DMS153 (cell line): ENCODE measurements at regions not wholly inside any gene's neighbourhood (a gene's known extent, or its start where the extent isn't known, plus 50 kb on each side); places are given as distances from the start of the nearest gene placed in this dataset.
"Not testable (repeated sequence)": the region's sequence is repeated elsewhere in the genome, so short reads cannot be mapped to it uniquely, and the experiment has no call there.

ENCODE experiments used
- DNase-seq: peaks from one replicate; lab custom pipeline; 2025; lab: John Stamatoyannopoulos, UW

GRCh38 chr12:131363393-131363792 lies 347.5 kb upstream of the SFSWAP start:
- DNase-seq, result no peak

GRCh38 chr12:131363841-131364495 lies 346.9 kb upstream of the SFSWAP start:
- no peak for DNase-seq

DNA sequence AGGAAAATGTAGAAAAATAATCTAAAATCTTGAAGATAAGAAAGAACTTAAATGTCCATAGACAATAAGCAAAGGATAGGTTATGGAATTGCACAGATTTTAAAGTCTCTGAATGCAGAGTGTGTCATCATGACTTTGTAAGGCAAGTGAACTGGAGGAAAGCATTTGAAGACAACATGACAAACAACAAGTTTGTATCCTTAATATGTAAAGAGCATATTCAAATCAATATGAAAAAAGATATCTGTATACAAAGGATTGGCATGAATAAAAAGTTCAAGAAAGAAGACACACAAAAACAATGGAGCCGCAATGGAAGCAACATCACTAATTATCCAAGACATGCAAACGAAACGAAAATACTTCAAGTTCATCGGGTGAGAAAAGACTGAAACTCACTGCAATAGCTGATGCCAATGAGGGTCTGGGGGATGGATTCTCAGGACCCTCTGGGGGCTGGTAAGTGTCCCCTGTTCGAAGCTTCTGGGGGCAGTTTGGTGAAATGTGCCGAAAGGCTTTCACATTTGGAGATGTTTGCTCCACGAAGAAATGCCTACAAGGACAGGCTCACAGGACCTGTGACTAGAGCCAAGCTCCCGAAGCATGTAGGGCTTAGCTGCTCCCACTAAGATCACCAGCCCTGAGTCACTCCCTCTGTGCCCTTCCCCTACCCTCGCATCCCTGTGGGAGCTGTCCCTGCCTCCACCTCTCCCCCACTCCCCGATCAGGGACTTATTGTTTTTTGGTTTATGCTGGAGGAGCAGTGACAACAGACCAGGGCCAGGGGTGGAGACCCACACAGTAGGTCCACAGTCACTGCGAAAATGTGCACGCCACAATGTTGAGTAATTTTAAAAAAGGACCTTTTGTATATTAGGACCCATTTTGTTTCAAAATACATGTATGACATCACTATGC lies 345.7 kb upstream of the SFSWAP start:
- no peak for DNase-seq

DNA sequence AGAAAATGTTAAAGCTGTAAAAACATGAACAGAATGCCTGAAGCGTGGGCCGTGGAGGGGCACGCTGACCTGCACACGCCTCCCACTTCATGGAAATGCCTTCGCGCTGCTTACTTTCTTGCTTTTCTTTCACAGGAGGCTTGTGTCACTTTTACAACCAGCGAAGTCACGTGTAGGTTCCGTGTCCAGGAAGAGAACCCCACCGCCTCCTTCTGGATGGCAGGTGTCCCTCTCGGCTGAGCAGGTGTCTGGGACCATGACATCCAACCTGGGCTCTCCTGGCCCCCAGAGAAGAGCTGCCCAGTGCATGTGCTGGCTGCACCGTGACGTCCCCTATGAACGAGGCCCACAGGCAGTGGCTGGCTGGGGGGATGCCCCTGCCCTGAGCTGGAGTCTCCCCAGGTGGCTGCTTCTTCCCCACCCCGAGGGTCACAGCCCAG lies 345.0 kb upstream of the SFSWAP start:
- DNase-seq, result no peak

GRCh38 chr12:131366261-131366871 lies 344.5 kb upstream of the SFSWAP start:
- DNase-seq, result no peak

DNA sequence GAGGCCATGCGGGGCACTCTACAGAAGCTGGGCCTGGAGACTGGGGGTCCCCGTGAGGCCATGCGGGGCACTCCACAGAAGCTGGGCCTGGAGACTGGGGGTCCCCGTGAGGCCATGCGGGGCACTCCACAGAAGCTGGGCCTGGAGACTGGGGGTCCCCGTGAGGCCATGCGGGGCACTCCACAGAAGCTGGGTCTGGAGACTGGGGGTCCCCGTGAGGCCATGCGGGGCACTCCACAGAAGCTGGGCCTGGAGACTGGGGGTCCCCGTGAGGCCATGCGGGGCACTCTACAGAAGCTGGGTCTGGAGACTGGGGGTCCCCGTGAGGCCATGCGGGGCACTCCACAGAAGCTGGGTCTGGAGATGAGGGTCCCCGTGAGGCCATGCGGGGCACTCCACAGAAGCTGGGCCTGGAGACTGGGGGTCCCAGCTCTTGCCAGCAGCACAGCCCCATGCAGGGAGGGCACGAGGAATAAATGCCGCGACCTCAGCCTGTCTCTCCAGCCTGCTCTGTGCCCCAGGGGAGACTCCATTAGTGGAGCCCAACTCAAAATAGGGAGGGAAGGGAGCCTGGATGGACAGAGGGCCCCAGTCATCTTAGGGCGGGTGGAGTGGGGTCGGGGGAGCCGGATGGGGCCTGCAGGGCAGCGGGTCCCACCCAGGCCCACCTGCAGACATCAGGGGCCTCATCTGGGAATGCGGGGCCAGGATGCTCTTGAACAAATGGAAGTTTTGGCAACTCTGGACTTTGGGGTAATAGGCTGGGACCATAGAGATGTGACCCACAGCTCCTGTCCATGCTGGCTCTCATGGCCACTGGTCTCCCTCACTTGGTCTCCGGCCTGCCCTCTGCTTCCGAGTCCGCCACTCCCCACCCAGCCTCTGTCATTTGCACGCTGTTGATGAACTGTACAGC lies 343.6 kb upstream of the SFSWAP start:
- not testable (repeated sequence) for DNase-seq

DNA sequence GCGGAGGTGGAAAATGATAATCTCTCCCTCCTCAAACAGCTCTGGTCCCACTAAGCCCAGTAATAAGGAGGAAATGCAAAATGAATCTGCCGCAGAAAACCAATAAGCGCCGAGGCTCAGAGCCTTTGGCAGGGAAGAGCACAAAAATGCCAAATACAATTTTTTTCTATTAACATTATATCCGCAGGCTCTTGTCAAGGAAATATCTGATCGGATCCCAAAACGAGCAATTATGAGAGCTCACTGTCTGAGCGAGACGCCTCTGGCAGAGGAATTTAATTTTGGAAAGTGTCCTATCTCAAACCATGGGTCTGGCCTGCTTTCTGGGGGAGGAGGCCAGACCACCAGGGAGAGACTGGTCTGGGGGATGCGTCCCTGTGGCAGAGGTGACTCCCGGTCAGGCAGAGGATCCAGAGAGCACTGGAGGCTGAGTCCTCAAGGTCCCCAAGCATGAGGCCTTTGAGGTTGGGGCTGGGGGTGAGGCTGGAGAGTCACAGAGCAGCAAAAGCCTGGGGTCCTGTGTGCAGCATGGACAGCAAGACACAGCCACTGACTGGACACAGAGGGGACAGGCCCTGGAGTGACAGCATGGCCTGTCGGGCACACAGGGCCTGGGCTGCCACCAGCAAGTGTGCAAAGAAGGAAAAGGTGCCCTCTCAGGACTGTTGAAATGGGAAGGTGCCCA lies 342.8 kb upstream of the SFSWAP start:
- no peak for DNase-seq

DNA sequence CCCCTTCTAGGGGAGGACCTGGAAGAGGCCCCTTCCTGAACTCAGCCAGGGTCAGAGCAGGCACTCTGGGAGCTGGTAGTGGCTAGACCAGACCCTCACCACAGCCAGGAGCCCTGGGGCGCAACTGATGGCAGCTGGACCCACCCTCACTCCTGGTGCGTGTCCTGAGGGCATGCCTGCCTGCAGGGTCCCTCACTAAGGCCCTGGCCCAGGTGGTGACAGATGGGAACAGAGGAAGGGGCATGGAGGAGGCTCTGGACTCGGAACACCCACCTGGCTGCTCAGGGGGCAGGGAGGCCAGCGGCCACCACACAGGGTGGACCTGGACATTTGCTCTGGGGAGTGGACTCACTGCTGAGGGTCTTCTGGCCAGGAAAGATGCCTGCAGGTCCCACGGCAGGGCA lies 342.2 kb upstream of the SFSWAP start:
- no peak for DNase-seq

- DNase-seq, result no peak
These were observed 341.6 kb upstream of the SFSWAP start for GRCh38 chr12:131369094-131369845.

- no peak for DNase-seq
These were observed 340.6 kb upstream of the SFSWAP start for GRCh38 chr12:131370321-131370720.

- DNase-seq, result no peak
These were observed 340.0 kb upstream of the SFSWAP start for GRCh38 chr12:131370791-131371347.

GRCh38 chr12:131371401-131372170 lies 339.3 kb upstream of the SFSWAP start:
- DNase-seq, result no peak

GRCh38 chr12:131372171-131372475 lies 338.8 kb upstream of the SFSWAP start:
- no peak for DNase-seq

DNA sequence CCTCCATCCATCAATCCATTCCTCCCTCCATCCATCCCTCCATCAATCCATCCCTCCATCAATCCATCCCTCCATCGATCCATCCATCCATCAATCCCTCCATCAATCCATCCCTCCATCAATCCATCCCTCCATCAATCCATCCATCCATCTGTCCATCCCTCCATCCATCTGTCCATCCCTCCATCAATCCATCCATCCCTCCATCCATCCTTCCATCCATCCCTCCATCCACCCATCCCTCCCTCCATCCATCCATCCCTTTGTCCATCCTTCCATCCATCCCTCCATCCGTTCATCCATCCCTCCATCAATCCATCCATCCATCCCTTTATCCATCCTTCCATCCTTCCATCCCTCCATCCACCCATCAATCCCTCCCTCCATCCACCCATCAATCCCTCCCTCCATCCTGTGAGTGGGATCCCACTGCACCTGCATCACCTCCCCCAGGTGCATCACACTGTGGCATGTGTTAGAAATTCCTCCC lies 338.1 kb upstream of the SFSWAP start:
- DNase-seq, result no peak

DNA sequence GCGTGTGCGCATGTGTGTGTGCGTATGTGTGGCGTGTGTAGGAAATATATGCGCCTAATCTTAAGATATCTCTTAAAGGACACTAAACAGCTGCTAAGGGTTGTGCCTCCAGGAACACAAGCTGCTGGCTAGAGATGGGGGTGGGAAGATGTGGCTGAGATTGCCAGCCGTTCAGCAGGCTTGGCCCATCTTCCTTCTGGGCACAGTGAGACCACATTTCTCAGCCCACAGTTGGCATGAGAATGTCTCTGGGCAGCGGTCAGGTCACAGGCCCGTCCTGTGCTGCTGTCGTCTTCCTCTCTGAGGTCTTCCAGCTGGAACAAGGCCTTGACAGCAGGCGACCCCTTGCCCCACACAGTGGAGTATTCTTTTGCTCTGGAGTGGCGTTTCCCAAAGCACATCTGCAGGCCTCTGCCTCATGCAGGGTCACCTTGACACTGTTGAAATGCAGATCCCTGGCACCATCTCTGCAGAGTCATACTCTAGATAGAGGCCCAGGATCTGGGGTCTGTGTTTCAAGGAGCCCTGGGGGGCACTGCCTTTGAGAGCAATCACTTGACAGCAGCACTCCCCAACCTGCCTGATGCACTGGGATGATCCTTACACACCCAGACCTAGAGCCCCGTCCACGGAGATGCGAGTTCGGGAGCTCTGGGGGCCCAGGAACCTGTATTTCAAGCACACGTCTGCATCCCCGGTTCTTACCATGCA lies 335.5 kb upstream of the SFSWAP start:
- DNase-seq, result no peak

- no peak for DNase-seq
These were observed 334.9 kb upstream of the SFSWAP start for GRCh38 chr12:131375972-131376345.

- DNase-seq, result no peak
These were observed 332.6 kb upstream of the SFSWAP start for GRCh38 chr12:131378176-131378842.
